Natural killer cell (primary cell): ENCODE measurements at regions not wholly inside any gene's neighbourhood (a gene's known extent, or its start where the extent isn't known, plus 50 kb on each side); places are given as distances from the start of the nearest gene placed in this dataset.

Source experiments
- ATAC-seq, 3 donors: fragments of 150-1000 bp in 2 of 3; fragments of 200-7000 bp in 1 of 3; cut with Tn5 transposase; 1 replicate in 1 of 3; 2 replicates in 2 of 3; pipeline ENCODE4 v1.10.0; 2021; ENCODE audit warnings: mild to moderate bottlenecking in 2 of 3, moderate library complexity in 2 of 3
- DNase-seq, 2 donors: peaks; one replicate each; pipeline versions ENCODE4 v3.0.0 to v3.0.0-alpha.2; 2013 to 2021; ENCODE audit warnings: mixed read lengths in 1 of 2
- H3K27ac ChIP-seq: one replicate; pipeline ENCODE4 v1.5.1; 2013; ENCODE audit warnings: mild to moderate bottlenecking, low read length
- H3K27me3 ChIP-seq: one replicate; pipeline ENCODE4 v1.6.1; 2013; ENCODE audit warnings: low read length; ENCODE audit not compliant: control insufficient read depth, insufficient read depth
- H3K36me3 ChIP-seq: one replicate; pipeline ENCODE4 v1.6.1; 2013; ENCODE audit warnings: low read length; ENCODE audit not compliant: control insufficient read depth, insufficient read depth
- H3K4me1 ChIP-seq: one replicate; pipeline ENCODE4 v1.6.1; 2013; ENCODE audit warnings: low read length; ENCODE audit not compliant: control insufficient read depth, insufficient read depth
- H3K4me3 ChIP-seq: one replicate; pipeline ENCODE4 v1.5.1; 2013; ENCODE audit warnings: low read length
- H3K9me3 ChIP-seq: one replicate; pipeline ENCODE4 v1.6.1; 2013; ENCODE audit warnings: low read length; ENCODE audit not compliant: control insufficient read depth, insufficient read depth
- H3K27ac Mint-ChIP-seq, 2 donors: one replicate each; pipeline ENCODE4 v1.8.0; 2022; ENCODE audit warnings: mild to moderate bottlenecking in 2 of 2, mixed read lengths in 2 of 2, moderate library complexity in 1 of 2
- H3K27me3 Mint-ChIP-seq, 2 donors: one replicate each; pipeline ENCODE4 v1.8.0; 2022; ENCODE audit warnings: low read depth in 2 of 2, mixed read lengths in 2 of 2
- H3K36me3 Mint-ChIP-seq: one replicate; pipeline ENCODE4 v1.8.0; 2022; ENCODE audit warnings: mixed read lengths
- H3K4me1 Mint-ChIP-seq, 2 donors: one replicate each; pipeline ENCODE4 v1.8.0; 2022; ENCODE audit warnings: mixed read lengths in 2 of 2
- H3K4me3 Mint-ChIP-seq: one replicate; pipeline ENCODE4 v1.8.0; 2022; ENCODE audit warnings: mild to moderate bottlenecking, moderate library complexity, mixed read lengths
- H3K9me3 Mint-ChIP-seq, 2 donors: one replicate each; pipeline ENCODE4 v1.8.0; 2022; ENCODE audit warnings: mixed read lengths in 2 of 2
- CTCF ChIP-seq: fragments of 200-600 bp; IDR thresholded peaks from one replicate; pipeline ENCODE4 v1.8.0; 2022; ENCODE audit warnings: antibody characterized with exemption
- WGBS: methylation state at CpG from one replicate; pipeline ENCODE4 v1.1.7; 2013; ENCODE audit warnings: missing lambda C conversion rate; ENCODE audit not compliant: insufficient coverage; 5-methylcytosine and 5-hydroxymethylcytosine counted together
- intact Hi-C: fragments of 100-400 bp; cut with micrococcal nuclease; formaldehyde crosslinking; loops from one replicate; pipeline ENCODE4 v1.14.2; 2022

- Histone ChIP-seq H3K27ac (no peak overlapping the region), H3K4me1 (no peaks in the 10 kb centered on the region), H3K4me3 (no peak overlapping the region), H3K27me3 (no peaks in the 10 kb centered on the region), H3K36me3 (no peaks in the 10 kb centered on the region), H3K9me3 (no peaks in the 10 kb centered on the region)
- no peak for TF ChIP-seq CTCF
- ATAC-seq (no peak), DNase-seq (no peak)
- Mint-ChIP-seq H3K9me3 (no peaks in the 10 kb centered on the region), H3K27ac (no peak overlapping the region), H3K4me3 (no peak overlapping the region), H3K4me1 (no peaks in the 10 kb centered on the region), H3K36me3 (no peaks in the 10 kb centered on the region), H3K27me3 (no peaks in the 10 kb centered on the region)
- 88% methylated on average over 1 of the region's 1 CpG for WGBS
- intact Hi-C loops: no loop called here
Observed at GRCh38 chr10:128956149-128956548, 510.9 kb upstream of the MGMT start.

GRCh38 chr10:128957221-128957620 is 509.8 kb upstream of the MGMT start:
- ATAC-seq (no peak), DNase-seq (no peak)
- H3K27me3 Mint-ChIP-seq: no peaks in the 10 kb centered on the region
- H3K36me3 Mint-ChIP-seq: no peaks in the 10 kb centered on the region
- H3K4me1 Mint-ChIP-seq: no peaks in the 10 kb centered on the region
- no peaks in the 10 kb centered on the region for H3K36me3 ChIP-seq
- H3K27me3 ChIP-seq: no peaks in the 10 kb centered on the region
- WGBS: 47% methylated on average over 3 of the region's 4 CpGs
- intact Hi-C loops: no loop called here
- H3K4me3 ChIP-seq: no peak overlapping the region
- H3K27ac Mint-ChIP-seq: no peak overlapping the region
- H3K9me3 Mint-ChIP-seq: no peaks in the 10 kb centered on the region
- no peak overlapping the region for H3K4me3 Mint-ChIP-seq
- no peaks in the 10 kb centered on the region for H3K4me1 ChIP-seq
- no peak overlapping the region for H3K27ac ChIP-seq
- no peaks in the 10 kb centered on the region for H3K9me3 ChIP-seq
- no peak for TF ChIP-seq CTCF

GRCh38 chr10:128958834-128959690 is 508.0 kb upstream of the MGMT start:
- Histone ChIP-seq H3K4me3 (no peak overlapping the region), H3K27me3 (no peaks in the 10 kb centered on the region), H3K27ac (no peak overlapping the region), H3K9me3 (no peaks in the 10 kb centered on the region), H3K4me1 (no peaks in the 10 kb centered on the region), H3K36me3 (no peaks in the 10 kb centered on the region)
- Mint-ChIP-seq H3K4me1 (no peaks in the 10 kb centered on the region), H3K4me3 (no peak overlapping the region), H3K27ac (no peak overlapping the region), H3K36me3 (no peaks in the 10 kb centered on the region), H3K9me3 (no peaks in the 10 kb centered on the region), H3K27me3 (no peaks in the 10 kb centered on the region)
- intact Hi-C loops: no loop called here
- WGBS: 91% methylated on average over 39 of the region's 39 CpGs
- ATAC-seq: no peak
- no peak for DNase-seq
- no peak for TF ChIP-seq CTCF

- Mint-ChIP-seq H3K27me3 (no peaks in the 10 kb centered on the region), H3K9me3 (no peaks in the 10 kb centered on the region), H3K36me3 (no peaks in the 10 kb centered on the region), H3K4me1 (no peaks in the 10 kb centered on the region), H3K4me3 (no peak overlapping the region), H3K27ac (no peak overlapping the region)
- H3K4me1 ChIP-seq: no peaks in the 10 kb centered on the region
- DNase-seq (no peak), ATAC-seq (no peak)
- no peak overlapping the region for H3K4me3 ChIP-seq
- H3K9me3 ChIP-seq: no peaks in the 10 kb centered on the region
- intact Hi-C loops: no loop called here
- H3K36me3 ChIP-seq: no peaks in the 10 kb centered on the region
- H3K27ac ChIP-seq: no peak overlapping the region
- WGBS: 92% methylated on average over 7 of the region's 7 CpGs
- no peaks in the 10 kb centered on the region for H3K27me3 ChIP-seq
- TF ChIP-seq CTCF: no peak
Observed at GRCh38 chr10:128959746-128960145, 507.3 kb upstream of the MGMT start.
